HG03354 (cell line): ENCODE measurements at regions not wholly inside any gene's neighbourhood (a gene's known extent, or its start where the extent isn't known, plus 50 kb on each side); places are given as distances from the start of the nearest gene placed in this dataset.

Experiments used
- ATAC-seq: cut with Tn5 transposase; IDR thresholded peaks from one replicate; pipeline ENCODE4 v1.9.1; 2021; ENCODE audit warnings: mild to moderate bottlenecking; ENCODE audit not compliant: unreplicated experiment, poor library complexity, severe bottlenecking

DNA sequence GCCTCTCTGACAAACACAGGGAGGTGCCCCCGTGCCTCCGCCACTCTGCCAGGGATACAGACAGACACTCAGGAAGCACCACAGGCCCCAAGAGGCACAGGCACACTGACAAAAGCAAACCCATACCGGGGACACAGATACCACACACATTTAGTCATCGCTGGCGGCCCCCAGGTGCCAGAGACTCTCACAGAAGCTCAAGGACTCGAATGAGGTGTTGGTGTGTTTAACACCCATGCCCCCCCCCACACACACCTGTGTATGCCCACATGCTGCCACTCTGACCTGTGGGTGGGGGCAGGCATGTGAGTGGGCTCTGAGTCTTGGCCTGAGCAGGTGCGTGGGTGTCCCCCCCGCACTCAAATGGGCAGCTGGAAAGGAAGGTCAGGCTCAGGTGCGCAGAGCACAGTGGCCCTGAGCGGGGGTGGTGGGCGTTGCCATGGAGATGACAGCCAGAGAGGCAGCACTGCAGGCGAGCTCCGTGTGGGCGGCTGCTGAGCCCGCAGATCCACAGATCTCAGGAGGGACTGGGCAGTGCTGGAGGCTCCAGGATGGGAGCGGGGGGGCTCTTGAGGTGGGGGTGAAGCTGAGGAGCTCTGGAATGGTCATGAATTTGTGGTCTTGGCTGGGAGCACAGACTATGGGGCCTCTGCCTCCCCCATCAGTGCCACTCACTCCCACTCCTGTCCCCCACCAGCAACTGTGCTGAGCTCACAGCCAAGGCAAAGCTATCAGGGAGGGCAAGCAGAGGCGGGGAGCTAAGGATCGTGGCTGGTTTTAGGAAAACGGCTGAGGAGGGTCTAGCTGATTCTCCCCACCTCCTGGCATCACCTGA lies 73.9 kb upstream of the TAF1B start:
- no peak for ATAC-seq

DNA sequence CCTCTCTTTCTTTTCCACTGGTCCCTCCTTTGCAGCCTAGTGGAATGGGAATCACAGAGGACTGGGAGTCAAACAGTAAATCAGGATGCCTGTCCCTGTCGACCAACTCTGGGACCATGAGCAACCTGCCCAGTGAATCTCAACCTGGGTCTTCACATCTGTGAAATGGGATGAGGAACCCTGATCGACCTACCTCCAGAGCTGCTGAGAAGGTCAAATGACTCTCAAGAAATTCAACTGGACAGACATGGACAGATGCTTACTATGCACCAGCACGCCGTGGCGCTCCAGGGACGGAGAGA lies 73.3 kb upstream of the TAF1B start:
- ATAC-seq = no peak

DNA sequence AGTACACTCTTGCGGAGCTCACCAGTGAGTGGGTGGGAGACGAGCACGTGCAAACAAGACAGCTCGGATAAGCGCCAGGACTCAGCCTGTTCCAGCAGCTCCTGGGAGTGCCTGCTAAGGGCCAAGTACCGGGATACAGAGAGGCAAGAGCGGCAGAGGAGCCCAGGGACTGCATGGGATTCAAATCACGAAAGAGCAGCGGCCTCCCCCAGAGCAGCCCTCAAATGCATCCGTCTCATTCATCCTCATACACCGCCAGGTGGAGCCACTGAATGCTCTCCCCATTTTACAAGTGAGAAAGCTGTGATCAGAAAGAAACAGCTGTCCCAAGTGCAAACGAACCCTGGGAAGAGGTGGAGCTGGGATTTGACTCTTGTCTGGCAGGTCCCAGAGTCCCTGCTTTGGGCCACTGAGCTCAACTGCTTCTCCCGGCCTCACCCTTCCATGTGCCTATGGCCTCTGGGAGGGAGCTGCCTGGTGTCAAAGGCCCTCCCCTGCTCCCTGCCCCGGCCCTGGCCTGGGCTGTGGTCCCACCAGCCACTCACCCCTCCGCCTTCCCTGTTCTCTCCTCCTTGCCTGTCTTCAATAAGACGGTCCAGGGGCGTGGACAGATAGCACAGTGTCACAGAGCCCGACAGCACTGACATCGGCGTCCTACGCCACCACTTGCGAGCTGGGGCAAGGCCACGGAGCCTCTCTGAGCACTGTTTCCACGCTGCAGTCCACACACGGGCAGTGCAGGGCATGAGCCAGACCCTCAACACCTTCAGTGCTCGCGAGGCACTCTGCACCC lies 72.8 kb upstream of the TAF1B start:
- no peak for ATAC-seq

DNA sequence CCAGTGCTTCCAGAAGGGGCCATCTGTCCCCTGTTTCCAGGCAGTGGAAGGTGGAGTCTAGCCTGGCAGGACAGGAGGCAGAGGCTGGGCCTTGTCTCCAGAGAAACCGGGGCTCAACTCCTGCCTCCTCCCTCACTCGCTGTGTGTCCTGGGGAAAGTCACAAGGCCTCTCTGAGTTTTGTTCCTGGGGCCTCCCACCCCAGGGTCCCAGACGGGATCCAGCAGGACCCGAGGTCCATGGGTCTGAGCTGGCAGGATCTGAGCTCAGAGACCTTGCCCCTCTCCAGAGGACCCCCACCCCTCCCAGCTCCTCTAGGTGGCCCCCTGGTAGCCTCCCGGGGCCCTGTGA lies 72.2 kb upstream of the TAF1B start:
- no peak for ATAC-seq

DNA sequence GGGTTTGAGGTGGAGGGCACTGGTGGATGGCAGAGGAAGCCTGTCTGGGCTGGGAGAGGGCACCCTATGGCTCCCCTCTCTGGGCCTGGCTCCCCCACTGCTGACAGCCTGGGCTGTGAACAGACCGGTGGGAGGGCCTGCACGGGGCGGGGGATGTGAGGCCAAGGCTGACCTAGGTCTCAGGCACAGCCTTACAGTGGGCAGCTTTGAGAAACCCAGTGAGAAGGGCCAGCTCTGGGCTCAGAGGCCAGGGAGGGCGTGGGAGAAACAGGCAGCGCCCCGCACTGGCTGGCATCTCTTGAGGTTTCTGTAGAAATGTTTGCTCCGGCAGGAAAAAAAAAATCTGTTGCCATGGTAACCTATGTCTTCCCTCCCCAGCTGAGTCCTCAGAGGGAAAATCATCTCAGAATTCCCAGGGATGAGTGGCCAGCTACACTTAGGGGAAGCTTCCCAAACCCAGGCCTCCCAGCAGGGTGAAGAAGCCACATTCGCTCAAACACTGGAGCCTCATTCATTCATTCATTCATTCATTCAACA lies 71.7 kb upstream of the TAF1B start:
- ATAC-seq = no peak

DNA sequence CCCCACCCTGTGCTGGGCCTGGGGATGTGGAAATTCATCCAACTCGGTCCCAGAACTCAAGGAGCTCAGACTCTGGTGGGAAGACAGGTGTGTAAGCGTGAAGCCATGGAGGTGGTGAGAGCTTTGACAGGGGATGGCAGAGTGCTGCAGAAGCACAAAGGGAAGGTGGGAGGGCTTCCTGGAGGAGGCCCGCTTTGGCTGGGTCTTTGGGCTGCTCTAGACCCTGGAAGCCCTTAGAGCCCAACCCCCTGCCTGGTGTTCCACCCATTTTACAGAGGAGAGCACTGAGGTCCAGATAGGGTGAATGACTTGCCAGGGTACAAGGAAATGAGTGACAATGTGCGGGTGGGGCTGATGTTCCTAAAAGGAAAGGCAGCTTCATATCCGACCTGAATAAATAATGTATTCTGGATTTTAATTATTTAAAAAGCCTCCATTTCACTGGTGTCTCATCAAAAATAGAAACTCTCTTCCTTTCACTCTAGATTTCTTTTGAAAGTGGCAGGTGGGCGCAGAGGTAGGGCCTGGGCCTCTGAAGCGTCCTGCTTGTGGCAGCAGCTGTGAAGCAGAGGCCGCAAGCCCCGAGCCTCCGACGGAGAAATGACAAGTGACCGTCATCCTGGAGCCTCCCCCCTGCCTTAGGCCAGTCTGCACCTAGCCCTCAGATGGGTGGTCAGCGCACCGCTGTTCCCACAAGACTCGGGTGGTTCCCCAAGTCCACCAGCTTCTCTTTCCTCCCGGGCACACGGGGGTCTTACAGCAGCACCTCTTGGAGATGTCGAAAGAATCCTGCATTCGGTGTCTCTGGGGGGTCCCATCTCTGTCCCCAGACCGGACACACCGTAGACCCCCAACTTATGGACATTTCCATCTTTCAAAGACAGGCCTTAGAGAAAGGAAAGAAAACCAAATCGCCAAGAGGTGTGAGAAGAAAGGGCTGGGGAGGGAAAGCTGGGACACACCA lies 71.0 kb upstream of the TAF1B start:
- no peak for ATAC-seq

DNA sequence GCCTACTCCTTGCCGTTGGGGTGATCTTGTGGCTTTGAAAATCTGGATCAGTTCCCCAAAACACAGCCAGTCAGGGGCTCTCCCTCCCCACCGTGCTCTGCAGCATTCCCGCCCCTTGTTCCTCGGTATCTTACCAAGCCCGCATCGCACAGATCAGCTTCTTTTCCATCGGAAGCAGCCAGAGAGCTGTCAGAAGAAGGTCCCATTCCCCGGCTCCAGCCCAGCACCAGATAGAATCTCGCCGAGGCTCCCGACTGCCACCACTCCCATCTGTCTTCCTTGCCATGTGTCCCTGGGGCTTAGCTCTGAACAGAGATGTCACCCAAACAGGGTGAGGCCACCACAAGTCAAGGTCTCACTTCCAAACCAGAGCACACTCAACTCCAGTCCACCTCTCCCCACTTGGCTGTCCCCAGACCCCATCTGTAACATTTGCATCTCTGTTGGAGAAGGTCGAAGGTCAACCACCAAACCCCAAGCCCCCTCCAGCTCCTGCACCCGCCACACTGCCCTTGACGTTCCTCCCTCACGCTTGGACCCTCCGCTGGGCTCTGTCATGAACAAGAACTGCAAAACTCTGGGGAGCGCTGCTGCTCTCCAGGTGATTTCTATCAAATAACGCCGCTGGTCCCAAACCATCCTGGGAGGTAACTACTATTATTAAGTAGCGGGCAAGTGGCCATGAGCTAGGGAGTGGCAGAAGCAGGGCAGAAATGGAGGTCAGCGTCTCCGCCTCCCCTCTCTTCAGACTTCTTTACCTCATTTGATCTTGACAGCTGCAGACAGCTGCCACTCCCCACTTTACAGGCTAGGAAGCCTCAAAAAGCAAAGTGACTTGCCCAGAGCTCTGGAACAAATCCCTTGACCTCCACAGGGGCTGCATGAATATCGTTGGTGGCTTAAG lies 70.0 kb upstream of the TAF1B start:
- no peak for ATAC-seq

DNA sequence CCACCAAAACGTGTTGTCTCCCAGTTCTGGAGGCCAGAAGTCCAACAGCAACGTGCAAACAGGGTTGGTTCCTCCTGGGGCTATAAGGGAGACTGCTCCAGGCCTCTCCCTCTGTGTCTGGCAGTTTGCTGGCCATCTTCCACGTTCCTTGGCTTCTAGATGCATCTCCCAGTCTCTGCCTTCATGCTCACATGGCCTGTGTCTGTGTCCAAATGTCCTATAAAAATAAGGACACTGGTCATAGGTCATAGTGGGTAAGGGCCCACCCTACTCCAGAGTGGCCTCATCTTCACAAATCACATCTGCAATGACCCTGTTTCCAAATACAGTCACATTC lies 69.4 kb upstream of the TAF1B start:
- ATAC-seq = no peak

DNA sequence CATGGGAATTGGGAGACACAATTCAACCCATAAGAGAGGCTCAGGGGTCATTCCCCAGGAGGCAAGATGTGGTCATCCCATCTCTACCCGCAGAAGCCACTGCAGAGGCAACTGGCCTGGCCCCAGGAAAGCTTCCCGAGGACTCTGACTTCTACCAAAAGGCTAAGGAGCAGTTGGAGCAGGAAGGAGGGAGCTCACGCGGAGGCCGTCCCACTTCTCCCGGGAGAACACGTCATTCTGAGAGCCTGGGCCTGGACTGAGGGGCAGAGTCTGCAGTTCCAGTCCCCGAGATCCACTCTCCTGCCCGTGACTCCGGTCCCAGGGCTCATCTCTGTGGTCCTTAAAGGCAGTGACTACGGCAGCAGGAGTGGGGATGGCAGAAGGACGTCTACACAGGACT lies 69.0 kb upstream of the TAF1B start:
- no peak for ATAC-seq

DNA sequence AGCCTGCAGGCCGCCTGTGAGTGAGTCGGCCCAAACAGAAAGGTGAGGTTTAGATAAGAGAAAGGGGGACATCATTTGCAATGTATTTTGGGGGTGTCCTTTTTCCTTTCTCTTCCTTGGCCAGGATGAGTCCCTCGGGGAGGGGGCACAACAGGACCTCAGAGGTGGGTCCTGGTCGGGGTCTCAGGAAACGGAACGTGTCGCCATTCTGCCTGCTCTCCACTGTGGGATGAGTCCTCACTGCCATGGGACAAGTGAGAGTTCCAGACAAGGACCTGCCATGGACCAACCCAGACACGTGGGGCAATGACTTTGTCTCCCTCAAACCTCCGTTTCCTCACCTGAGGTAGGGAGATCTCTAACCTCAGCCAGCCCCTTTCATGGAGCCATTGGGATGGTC lies 67.9 kb upstream of the TAF1B start:
- no peak for ATAC-seq

DNA sequence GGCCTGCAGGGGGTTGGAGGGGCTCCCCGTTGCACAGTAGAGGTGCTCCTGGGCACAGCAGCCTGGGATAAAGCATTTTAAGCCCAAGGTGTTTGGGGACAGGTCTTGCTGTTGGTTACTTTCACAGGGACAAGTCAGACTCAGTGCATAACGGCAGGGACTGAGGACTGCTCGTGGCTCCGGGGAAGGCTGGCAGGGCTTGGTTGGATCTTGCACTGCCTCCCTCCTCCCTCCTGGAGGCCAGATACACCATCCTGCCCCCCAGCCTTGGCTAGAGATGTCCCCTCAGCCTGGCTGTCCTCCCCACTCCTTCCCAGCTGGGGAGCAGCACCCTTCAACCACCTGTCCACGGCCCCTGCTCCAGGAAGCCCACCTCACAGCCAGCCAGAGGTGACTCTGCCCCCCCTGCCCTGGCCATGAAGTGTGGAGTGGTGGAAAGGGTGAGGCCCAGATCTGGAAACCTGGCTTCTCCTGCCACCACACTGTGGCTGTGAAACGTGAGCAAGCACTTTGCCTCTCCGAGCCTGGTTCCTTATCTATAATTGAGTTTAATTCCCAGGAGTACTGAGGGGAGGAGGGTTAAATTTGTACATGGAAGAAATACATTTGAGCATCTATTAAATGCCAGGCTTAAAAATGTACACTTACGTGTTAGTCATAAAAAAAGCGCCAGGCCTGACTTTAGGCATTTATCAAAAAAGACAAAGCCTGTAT lies 67.1 kb upstream of the TAF1B start:
- no peak for ATAC-seq

DNA sequence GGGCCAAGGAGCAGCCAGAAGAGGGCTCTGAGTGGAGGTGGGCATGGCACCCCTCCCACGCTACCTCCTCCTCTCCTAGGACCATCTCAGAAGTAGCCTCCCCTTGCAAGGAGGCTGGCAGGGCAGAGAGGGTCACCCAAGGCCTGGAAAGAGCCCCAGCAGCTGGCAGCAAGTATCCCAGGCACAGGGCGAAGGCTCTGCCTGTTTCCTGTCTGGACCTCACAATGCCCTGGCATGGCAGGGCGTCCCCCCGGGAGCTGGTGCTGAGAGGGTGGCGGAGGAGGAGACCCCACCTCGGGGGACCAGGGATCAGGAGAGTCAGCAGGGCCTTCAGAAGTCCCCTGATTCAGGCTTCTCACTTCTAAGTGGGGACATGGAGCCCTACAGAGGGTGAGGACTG lies 66.2 kb upstream of the TAF1B start:
- ATAC-seq = no peak

DNA sequence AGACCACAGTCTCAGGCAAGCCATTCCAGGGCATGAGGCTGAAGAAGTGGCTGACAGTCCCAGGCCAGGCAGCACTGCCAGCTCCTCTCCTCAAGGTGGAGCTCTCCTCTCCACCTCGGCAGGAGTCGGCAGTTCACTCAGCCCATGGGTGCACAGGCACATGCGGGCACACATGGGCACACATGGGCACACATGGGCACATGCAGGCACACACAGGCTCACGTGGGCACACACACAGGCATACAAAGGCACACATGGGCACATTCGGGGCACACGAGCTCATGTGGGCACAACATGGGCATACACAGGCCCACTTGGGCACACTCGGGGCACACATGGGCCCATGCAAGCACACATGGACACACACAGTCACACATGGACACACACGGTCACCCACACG lies 65.3 kb upstream of the TAF1B start:
- ATAC-seq = no peak

DNA sequence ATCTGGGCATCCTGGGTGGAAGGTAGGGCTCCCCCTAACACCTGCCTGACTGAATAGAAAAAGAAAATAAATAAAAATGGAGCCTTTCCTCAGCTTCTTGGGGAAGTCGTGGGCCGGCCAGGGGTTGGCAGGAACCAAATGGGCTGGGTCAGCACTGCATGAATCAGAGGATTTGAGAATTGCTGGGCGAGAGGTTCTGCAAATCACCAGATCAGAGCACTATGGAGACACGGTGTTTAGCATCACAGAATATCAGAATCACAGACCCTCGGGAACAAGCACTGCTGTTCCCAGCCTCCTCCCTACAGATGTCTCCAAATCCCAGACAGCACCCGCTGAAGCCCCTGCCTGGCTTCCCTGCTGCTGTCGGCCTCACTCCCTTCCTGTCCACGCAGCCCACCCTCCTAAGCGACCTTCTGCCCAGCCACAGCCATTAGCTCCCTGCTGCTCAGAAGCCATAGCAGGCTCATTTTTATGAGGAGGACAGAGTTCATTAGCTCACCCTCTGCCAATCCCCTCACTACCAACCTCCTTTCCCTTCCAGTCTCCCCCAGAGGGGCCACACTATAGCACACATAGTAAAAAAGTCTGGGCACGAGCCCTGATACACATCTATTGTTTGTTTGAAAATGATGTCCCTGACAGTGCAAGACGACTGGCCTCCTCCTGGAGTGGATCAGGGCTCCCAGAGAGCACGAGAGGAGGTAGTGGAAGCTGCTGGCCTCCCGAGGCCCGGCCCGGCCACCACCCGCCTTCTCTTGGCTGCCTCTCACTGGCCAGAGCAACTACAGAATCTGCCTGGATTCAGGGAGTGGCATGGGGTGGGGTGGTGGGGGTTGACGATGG lies 64.6 kb upstream of the TAF1B start:
- no peak for ATAC-seq

DNA sequence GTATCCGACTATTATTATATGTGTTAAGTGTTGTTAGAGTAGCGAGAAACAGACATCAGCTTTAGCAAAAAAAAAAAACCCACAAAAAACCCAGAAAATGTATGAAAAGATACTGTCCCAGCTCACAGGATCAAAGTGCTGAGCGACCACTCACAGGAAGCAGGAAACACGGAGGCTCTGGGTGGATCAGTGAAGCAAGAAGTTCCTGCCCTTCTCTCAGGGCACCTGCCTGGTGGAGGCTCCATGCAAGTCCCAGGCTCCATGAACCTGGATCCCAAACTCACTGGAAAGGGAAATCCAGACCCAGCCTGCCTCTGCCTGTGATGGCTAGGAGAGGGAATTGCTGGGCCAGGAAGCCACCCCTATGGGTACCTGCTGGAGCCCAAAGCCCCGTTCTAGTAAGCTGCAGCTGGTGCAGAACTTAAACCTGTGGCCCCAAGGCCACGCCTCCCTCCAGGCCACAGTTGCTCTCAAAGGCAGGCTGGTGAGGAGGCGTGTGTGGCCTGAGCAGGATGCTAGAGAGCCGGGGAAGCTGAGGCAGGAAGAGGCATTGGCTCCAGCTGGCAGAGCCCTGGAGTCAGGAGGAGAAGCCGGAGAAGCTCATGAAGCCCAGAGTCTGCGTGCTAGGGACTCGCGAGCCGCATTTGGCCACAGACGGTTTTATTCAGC lies 63.5 kb upstream of the TAF1B start:
- ATAC-seq = peak; percentile 69

DNA sequence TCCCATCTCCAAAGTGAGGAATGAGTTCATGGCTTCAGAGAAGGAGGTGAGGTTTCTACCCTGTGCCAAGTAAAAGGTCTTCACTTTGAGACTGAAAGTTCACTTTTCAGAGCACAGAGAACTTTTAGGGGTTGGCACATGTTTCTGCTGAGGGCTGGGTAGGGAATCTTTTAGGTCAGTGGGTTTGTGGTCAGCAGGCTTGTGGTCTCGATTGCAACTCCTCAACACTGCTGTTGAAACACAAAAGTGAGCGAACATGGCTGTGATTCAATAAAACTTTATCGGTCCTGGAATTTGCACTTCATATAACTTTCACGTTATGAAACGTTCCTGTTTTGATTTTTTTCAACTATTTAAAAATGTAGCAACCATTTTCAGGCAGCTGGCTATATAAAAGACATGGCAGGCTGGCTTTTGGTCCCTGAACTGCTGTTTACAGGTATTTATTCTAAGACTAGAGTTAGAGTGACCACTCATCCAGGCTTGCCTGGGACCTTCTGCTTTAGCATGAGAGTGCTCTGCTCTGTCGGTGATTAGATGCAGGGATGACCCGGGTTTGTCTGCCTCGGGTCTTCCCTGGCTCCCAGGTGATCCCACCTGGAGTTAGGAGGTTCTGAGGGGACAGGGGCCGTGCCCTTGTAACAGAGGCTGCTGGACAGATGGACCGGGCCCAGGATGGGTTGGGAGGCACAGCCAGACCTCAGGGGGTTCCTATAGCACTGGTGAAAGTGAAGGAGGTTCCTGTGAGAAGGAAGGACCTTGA lies 62.7 kb upstream of the TAF1B start:
- no peak for ATAC-seq

DNA sequence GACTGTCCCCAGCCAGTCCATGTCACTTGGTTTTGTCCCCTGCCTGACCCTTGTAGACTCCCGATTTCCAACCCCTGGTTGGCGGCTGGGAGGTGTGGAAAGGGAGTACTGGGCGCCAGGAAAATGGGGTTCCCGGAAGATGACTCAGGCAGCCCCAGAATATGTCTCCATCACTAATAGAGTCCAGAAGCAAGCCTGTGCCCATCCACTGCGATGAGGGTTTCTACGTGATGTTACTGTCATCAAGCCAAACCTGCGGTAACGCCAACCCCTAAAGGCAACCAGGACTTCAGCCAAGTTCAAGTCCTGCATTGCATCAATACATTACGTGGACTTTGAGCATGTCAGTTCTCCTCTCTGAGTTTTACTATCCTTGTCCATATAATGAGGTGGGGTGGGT lies 62.0 kb upstream of the TAF1B start:
- ATAC-seq = no peak
